ENCODE measurements at regions not wholly inside any gene's neighbourhood (a gene's known extent, or its start where the extent isn't known, plus 50 kb on each side); places are given as distances from the start of the nearest gene placed in this dataset.

DNA sequence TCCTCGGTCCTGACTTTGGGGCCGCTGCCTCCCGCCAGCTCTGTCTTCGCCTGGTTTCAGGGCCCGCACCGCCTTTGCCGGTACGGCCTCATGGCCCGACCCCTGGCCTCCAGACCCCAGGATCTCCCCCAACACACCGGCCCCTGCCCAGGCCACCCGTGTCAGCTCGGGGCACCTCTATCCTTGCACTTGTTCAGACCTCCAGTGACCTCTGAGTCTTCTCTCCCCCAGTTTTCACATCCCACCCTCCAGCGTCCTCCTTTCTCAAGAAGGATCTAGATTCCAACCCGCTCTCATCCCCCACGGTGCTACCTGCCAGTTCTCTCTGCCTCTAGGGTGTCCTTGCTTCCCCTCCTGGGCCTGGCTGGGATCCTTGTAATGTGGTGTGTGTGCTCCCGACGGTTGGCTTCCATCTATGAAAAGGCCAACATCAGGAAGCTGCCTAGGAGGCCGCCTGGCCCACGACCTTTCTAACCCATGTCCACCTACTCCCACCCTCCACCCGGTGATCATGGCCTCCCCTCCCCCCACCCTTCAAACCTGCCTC is 61.1 kb downstream of the SPATA31C2 start:
- no peak for DNase-seq (ENCODE audit: low read depth in 2 of 2)

DNA sequence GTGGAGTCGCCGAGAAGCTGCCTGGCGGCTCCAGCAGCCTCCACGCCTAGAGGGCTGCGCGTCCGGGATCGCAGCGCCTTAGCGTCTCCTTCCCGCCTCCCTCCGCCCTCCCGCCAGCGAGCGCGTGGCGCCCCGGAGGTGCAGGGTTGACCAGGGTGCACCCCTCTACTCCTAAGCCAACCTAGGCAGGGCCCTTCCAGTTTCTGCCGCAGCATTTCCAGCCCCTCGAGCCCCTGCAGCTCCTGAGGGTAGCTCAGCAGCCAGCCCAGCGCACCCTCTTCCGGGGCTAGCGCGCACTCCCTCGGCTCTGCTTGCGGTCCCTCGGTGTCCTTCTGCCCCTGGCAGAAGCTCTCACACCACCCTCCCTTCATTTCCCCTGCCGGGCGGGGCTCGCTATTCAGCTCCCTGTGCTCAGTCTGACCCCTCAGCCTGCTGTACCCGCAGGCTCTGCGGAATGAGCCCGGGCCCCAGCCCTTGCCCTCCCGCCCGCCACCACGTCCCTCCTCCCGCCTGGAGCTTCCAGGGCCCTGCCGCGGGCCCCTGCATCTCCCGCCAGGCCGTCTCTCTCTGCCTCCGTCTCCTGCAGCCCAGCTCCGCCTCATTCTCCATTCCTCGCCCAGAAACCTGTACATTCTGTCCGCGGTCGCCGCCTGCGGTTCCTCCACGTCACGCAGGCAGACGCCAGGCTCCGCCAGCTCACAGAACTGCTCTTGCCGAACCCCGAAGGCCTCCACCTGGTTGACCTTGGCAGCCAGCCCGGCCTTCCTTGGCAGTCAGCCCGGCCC is 61.8 kb downstream of the SPATA31C2 start:
- peak in 1 of 2 donors; percentile 3 for DNase-seq (ENCODE audit: low read depth in 2 of 2)

DNA sequence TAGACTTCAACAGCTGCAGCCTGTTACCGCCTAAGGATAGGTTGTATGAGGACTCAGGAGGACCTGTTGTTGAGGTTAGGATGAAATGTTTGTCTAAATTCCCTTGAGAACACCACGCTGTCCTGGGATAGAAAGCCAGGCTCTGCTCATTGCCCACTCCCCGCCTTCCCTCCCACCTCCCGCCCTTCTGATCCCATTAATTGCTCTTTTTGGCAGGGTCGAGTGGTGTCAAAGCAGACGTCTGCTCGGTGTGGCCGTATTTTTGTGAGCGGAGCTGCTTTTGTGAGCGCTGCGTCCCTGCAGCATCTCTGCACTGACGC is 62.3 kb downstream of the SPATA31C2 start:
- no peak for DNase-seq (ENCODE audit: low read depth in 2 of 2)

DNA sequence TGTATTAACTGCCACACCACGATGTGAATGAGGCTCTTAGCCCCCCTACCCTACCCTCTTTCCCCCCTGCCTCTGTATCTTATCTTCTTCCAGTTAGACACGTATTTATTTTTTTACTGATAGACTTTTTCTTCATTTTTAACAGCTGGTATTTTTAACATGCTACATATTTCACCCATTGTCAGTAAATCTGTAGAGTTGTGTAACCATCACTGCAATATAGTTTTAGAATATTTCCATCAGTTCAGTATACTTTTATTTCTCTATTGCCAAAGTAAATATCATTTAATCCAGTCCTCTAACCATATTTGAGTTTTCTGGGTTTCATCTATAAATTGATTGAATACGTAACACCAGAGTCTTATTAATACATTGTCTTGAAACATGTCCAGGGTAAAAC is 62.8 kb downstream of the SPATA31C2 start:
- DNase-seq (ENCODE audit: low read depth in 2 of 2), result no peak

- DNase-seq (ENCODE audit: low read depth in 2 of 2), result no peak
Measured at GRCh38 chr9:88074931-88075330, 63.3 kb downstream of the SPATA31C2 start.

DNA sequence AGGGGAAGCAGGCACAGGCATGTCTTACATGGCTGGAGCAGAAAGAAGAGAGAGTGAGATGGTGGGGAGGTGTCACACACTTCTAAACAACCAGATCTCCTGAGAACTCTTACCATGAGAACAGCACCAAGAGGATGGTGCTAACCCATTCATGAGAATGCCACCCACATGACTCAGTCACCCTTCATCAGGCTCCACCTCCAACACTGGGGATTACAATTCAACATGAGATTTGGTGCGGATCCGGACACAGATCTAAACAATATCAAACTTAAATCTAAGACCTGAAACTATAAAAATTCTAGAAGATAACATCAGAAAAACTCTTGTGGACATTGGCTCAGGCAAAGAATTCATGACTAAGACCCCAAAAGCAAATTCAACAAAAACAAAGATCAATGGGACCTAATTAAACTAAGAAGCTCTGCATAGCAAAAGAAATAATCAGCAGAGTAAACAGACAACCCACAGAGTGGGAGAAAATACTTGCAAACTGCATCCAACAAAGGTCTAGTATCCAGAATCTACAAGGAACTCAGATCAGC is 65.4 kb downstream of the SPATA31C2 start:
- no peak for DNase-seq (ENCODE audit: low read depth in 2 of 2)

DNA sequence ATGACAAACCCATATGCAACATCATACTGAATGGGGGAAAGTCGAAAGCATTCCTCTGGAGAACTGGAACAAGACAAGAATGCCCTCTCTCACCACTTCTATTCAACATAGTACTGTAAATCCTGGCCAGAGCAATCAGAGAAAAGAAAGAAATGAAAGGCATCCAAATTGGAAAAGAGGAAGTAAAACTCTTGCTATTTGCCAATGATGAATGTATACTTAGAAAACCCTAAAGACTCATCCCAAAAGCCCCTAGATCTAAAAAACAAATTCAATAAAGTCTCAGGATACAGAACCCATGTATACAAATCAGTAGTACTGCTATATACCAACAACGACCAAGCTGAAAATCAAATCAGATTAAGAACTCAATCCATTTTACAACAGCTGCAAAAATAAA is 66.9 kb downstream of the SPATA31C2 start:
- no peak for DNase-seq (ENCODE audit: low read depth in 2 of 2)

DNA sequence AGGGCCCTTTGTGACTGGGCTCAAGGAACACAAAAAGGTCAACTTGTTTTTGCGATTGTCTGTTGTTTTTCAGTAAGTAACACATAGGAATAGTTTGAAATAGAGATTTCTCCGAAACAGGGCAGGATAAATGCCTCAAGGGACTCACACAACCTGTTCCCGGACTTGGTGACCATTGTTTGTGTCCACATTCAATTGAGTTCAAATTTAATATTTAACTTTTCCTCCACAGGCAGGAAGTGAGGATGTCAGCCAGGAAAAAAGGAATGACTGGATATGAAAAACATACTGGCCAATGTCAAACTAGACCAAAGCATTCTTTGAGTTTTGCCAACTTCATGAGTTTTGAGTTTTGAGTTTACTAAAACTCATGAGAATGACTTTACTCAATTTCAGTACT is 72.7 kb downstream of the SPATA31C2 start:
- DNase-seq (ENCODE audit: low read depth in 2 of 2), result no peak

DNA sequence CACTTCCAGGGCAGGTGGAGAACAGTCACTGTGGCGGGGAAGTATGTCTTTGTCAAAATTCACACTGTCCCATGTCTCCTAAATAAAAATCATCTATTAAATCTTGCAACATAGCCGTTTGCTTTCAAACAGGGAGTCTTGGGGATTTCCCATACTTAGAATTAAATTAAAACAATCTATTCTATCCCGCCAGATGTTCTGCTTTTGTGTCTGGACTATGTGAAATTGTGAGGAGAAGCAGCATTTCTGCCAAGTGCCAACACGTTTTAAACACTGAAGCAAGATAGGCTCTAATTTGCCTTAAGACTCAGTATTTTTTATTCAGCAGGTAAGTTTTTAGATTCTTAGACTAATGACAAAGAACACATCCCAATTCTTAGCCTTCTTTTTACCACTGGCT is 73.7 kb downstream of the SPATA31C2 start:
- no peak for DNase-seq (ENCODE audit: low read depth in 2 of 2)

GRCh38 chr9:88060746-88061145 is 77.5 kb downstream of the SPATA31C2 start:
- no peak for DNase-seq (ENCODE audit: low read depth in 2 of 2)

GRCh38 chr9:88059469-88059868 is 78.8 kb downstream of the SPATA31C2 start:
- no peak for DNase-seq (ENCODE audit: low read depth in 2 of 2)

GRCh38 chr9:88056876-88057275 is 81.4 kb downstream of the SPATA31C2 start:
- DNase-seq (ENCODE audit: low read depth in 2 of 2), result no peak

- DNase-seq (ENCODE audit: low read depth in 2 of 2), result no peak
Measured at GRCh38 chr9:88053856-88054501, 79.6 kb upstream of the CDK20 start.

DNA sequence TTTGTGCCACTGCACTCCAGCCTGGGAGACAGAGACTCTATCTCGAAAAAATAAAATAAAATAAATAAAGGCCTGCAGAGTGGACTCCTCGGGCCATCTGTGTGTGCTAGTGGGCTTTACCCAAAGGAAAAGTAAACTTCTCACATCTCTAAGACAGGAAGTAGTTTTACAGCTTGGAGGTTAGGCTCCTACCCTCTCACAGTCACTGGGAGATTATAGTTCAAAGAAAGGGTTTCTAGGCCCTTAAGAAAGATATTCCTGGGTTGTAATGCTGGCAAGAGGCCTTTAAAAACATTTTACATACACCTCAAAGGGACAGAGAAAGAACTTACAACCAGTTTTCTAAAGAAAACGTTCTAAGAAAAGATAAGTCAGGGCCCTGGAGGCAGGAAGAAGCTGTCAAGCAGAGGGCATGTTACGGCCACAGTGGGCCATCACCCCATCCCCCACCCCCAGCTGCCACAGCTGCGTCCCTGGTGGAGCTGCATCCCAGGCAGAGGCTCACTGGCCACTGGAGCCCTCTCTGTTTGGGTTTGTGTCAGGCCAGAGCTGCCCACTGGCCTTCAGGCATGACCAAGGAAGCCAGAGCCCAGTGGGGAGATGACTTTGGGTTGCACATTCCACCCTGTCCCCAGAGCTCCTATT is 78.1 kb upstream of the CDK20 start:
- DNase-seq (ENCODE audit: low read depth in 2 of 2), result no peak

DNA sequence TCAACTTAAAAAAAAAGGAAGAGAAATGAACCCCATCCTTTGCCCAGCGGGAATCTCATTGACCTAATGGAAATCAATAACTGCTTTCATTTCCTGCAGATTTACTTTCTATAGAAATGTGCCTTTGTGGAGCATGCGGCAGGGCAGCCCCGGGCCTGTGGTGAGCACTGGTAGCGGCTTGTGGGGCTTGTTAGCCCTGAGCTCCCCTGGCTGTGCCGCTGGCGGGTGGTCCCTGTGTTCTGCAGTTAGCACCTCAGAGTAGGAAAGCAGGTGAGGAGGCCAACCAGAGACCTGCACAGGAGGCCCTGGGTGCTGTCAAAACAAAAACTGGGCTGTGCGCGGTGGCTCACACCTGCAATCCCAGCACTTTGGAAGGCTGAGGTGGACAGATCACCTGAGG is 76.8 kb upstream of the CDK20 start:
- DNase-seq (ENCODE audit: low read depth in 2 of 2), result no peak

DNA sequence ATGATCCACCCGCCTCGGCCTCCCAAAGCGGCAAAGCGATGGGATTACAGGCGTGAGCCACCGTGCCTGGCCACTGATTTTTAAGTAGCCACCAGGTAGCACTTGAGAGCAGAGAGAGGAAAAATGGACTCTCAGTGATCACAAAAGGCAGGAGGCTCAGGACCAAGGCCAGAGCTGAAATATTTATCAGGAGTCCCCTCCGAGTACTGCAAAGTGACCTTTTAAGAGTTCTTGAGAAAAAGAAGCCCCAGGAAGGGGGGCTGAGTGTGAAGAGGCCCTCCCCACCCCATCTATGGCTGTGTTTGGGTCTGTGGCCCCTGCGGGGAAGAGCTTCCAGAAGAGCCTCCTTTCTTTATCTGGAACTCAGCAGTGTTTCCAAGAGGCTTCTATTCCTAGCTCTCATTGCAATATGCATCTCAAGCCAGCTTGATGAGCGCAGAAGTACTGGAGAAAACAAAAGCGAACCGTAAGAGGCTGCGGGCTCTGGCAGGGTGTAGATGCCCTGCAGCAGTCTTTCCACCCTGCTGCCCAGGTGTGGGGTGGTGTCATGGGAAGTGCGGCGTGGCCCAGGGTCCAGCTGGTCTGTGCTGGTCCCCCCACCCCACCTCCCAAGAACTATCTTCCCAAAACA is 75.5 kb upstream of the CDK20 start:
- no peak for DNase-seq (ENCODE audit: low read depth in 2 of 2)

- DNase-seq (ENCODE audit: low read depth in 2 of 2), result no peak
Measured at GRCh38 chr9:88046542-88046941, 72.2 kb upstream of the CDK20 start.

DNA sequence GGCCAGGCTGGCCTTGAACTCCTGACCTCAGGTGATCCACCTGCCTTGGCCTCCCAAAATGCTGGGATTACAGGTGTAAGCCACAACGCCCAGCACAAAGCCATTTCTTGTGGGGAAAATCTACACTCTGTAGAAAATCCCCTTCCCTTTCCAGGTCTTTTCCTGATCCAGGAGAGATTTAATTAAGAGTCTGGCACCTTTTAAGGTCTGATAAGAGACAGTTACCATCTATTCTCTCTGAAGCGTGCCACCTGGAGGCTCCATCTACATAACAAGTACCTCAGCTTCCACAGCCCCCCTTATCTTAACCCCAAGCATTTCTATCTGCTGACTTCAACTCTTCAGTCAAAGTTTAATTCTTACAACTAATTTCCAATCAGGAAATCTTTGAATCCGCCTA is 71.4 kb upstream of the CDK20 start:
- no peak for DNase-seq (ENCODE audit: low read depth in 2 of 2)

GRCh38 chr9:88044200-88044599 is 69.9 kb upstream of the CDK20 start:
- no peak for DNase-seq (ENCODE audit: low read depth in 2 of 2)

DNA sequence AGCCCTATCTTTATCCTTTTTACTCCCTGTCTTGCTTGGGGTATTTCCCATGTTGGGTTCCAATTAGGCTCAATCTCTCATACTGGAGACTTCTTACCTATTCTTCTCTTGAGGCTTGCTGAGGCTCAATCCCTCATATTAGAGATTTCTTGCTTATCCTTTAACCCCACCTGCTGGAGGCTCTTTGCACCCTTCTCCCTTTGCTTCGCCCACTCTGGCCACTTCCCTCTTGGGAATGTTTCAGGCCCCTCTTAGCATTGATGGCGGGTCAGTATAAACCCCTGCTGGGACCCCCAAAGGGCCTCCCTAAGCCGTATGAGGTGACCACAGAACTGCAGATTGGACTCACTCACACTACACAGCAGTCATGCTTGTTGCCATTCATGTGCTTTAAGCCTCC is 69.3 kb upstream of the CDK20 start:
- DNase-seq (ENCODE audit: low read depth in 2 of 2), result no peak

DNA sequence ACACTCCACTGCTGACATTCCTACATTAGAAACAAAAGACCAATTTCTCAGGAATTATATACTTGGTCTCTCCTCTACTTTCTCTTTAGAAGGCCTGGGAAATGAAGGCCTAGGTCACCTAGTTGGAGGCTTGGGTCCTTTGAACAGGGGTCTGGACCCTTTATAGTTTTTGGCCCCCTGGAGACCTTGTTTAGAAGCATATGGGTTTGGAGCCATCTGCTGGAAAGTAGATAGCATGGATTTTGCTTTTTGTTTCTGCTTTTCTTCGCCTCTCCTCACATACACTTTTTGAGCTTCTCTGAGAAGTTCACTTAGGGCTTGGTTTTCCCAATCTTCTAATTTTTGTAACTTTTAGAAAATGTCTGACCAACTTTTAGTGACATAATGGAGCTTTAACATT is 67.1 kb upstream of the CDK20 start:
- no peak for DNase-seq (ENCODE audit: low read depth in 2 of 2)

DNA sequence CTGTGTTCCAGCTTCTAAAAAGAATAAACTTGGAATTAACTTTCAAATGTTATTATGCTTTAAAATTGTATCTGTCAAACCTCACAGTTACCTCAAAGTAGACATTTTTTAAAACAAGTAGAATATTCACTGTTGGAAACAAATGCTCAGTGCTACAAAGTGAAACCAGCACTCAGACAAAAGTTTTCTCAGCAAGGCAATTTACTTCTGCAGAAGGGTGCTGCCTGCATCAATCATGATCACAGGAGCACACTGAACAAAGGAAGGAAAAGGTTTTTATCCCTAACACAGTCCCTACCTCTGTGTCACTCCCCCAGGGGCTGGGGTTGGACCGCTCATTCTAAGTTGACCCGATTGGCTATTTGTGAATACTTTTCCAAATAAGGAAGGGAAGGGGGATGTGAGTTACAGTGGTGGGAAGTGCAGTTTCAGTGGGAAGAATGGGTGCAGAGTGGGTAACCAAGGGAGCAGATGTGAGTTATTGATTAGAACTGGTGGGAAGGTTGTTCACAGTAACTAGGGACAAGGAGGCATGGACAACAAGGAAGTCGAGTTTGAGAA is 63.0 kb upstream of the CDK20 start:
- no peak for DNase-seq (ENCODE audit: low read depth in 2 of 2)
